ENCODE measurements at regions not wholly inside any gene's neighbourhood (a gene's known extent, or its start where the extent isn't known, plus 50 kb on each side); places are given as distances from the start of the nearest gene placed in this dataset.

DNA sequence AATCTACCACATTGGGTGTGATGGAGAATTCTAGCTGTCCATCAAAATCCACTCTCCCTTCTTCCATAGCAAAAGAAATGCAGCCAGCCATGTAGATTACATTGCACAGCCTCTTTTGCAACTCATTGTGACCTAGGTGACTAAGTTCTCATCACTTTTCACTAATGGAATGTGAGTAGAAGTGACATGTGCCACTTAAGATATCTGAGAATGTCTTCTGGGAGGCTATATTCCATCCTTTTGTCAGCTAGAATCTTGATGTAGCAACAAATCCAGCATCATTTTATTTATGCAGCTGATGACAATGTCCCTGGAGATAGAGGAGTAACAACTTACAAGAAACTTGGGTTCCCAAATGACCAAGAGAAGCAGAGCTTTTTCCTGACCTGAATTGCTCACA lies 61.5 kb upstream of the API5 start:
- Histone ChIP-seq H2AFZ (ENCODE audit: low read length) (no peak overlapping the region), H3K27me3 (ENCODE audit: control insufficient read depth, insufficient read depth, low read length) (no peaks in the 10 kb centered on the region), H3K9ac (ENCODE audit: insufficient read depth, low read length) (no peak overlapping the region), H4K20me1 (ENCODE audit: control insufficient read depth, extremely low read depth, insufficient read depth, low read length) (no peaks in the 10 kb centered on the region), H3K4me3 (replicated peaks in 1 of 4; ENCODE audit: control extremely low read depth in 1 of 4, insufficient read depth in 1 of 4, low read depth in 3 of 4, low read length in 4 of 4) (no peak overlapping the region), H3K79me2 (ENCODE audit: control insufficient read depth, insufficient read depth, low read length) (no peaks in the 10 kb centered on the region), H3K4me2 (ENCODE audit: extremely low read depth, insufficient read depth, low read length) (no peak overlapping the region), H3K36me3 (ENCODE audit: control insufficient read depth, insufficient read depth, low read length) (no peaks in the 10 kb centered on the region), H3K27ac (ENCODE audit: insufficient read depth, low read length) (no peak overlapping the region), H3K9me3 (ENCODE audit: control insufficient read depth, insufficient read depth, low read depth, low read length) (no peaks in the 10 kb centered on the region), H3K4me1 (ENCODE audit: control insufficient read depth, extremely low read depth, insufficient read depth, low read length) (no peaks in the 10 kb centered on the region)
- TF ChIP-seq EZH2 (IDR thresholded peaks at IDR 0.05; ENCODE audit: low read length, missing control alignments): no peak
- TF ChIP-seq, protein P1, sequence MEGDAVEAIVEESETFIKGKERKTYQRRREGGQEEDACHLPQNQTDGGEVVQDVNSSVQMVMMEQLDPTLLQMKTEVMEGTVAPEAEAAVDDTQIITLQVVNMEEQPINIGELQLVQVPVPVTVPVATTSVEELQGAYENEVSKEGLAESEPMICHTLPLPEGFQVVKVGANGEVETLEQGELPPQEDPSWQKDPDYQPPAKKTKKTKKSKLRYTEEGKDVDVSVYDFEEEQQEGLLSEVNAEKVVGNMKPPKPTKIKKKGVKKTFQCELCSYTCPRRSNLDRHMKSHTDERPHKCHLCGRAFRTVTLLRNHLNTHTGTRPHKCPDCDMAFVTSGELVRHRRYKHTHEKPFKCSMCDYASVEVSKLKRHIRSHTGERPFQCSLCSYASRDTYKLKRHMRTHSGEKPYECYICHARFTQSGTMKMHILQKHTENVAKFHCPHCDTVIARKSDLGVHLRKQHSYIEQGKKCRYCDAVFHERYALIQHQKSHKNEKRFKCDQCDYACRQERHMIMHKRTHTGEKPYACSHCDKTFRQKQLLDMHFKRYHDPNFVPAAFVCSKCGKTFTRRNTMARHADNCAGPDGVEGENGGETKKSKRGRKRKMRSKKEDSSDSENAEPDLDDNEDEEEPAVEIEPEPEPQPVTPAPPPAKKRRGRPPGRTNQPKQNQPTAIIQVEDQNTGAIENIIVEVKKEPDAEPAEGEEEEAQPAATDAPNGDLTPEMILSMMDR (conservative IDR thresholded peaks at IDR 0.05 in 1 of 2, IDR thresholded peaks at IDR 0.05 in 1 of 2; ENCODE audit: low read depth in 1 of 2, low read length in 2 of 2): no peak
- DNase-seq (ENCODE audit: low read depth in 2 of 2): no peak

GRCh38 chr11:43261775-43262174 lies 50.0 kb upstream of the API5 start:
- Histone ChIP-seq H2AFZ (ENCODE audit: low read length) (no peak overlapping the region), H3K79me2 (ENCODE audit: control insufficient read depth, insufficient read depth, low read length) (no peaks in the 10 kb centered on the region), H3K36me3 (ENCODE audit: control insufficient read depth, insufficient read depth, low read length) (no peaks in the 10 kb centered on the region), H3K4me3 (replicated peaks in 1 of 4; ENCODE audit: control extremely low read depth in 1 of 4, insufficient read depth in 1 of 4, low read depth in 3 of 4, low read length in 4 of 4) (no peak overlapping the region), H3K27ac (ENCODE audit: insufficient read depth, low read length) (no peak overlapping the region), H3K4me2 (ENCODE audit: extremely low read depth, insufficient read depth, low read length) (no peak overlapping the region), H3K9ac (ENCODE audit: insufficient read depth, low read length) (no peak overlapping the region), H3K9me3 (ENCODE audit: control insufficient read depth, insufficient read depth, low read depth, low read length) (no peaks in the 10 kb centered on the region), H4K20me1 (ENCODE audit: control insufficient read depth, extremely low read depth, insufficient read depth, low read length) (no peaks in the 10 kb centered on the region), H3K27me3 (ENCODE audit: control insufficient read depth, insufficient read depth, low read length) (no peaks in the 10 kb centered on the region), H3K4me1 (ENCODE audit: control insufficient read depth, extremely low read depth, insufficient read depth, low read length) (no peaks in the 10 kb centered on the region)
- DNase-seq (ENCODE audit: low read depth in 2 of 2): no peak
- TF ChIP-seq EZH2 (IDR thresholded peaks at IDR 0.05; ENCODE audit: low read length, missing control alignments): no peak
- TF ChIP-seq, protein P1 (conservative IDR thresholded peaks at IDR 0.05 in 1 of 2, IDR thresholded peaks at IDR 0.05 in 1 of 2; ENCODE audit: low read depth in 1 of 2, low read length in 2 of 2): no peak
